ENCODE measurements at regions not wholly inside any gene's neighbourhood (a gene's known extent, or its start where the extent isn't known, plus 50 kb on each side); places are given as distances from the start of the nearest gene placed in this dataset.

GRCh38 chr20:11162026-11162775, 488.4 kb upstream of the JAG1 start:
- TF ChIP-seq EZH2 (optimal IDR thresholded peaks at IDR 0.05; ENCODE audit: low read depth, low read length) (no peak), CTCF (IDR thresholded peaks at IDR 0.05; ENCODE audit: low read length) (no peak), EZH2phosphoT487 (IDR thresholded peaks at IDR 0.05; ENCODE audit: low read length) (no peak)

GRCh38 chr20:11165789-11166188, 492.0 kb upstream of the JAG1 start:
- Histone ChIP-seq H3K79me2 (ENCODE audit: low read length) (no peaks in the 10 kb centered on the region), H3K9me2 (replicated peaks; ENCODE audit: insufficient read depth, low read length) (no peaks in the 10 kb centered on the region), H3K4me1 (ENCODE audit: low read length) (no peaks in the 10 kb centered on the region), H3K27me3 (replicated peaks; ENCODE audit: insufficient read depth, low read length) (no peaks in the 10 kb centered on the region), H3K27ac (ENCODE audit: low read length) (no peak overlapping the region), H3K4me2 (ENCODE audit: low read depth, low read length) (no peak overlapping the region), H3K9ac (ENCODE audit: low read length) (no peak overlapping the region), H3F3A (ENCODE audit: insufficient read depth, low read length) (no peaks in the 10 kb centered on the region), H2AFZ (ENCODE audit: low read length) (no peak overlapping the region), H3K4me3 (ENCODE audit: low read length) (no peak overlapping the region), H4K20me1 (ENCODE audit: insufficient read depth, low read length) (no peaks in the 10 kb centered on the region), H3K9me3 (replicated peaks; ENCODE audit: insufficient read depth, low read length) (no peaks in the 10 kb centered on the region), H3K36me3 (replicated peaks; ENCODE audit: insufficient read depth, low read length) (no peaks in the 10 kb centered on the region)
- TF ChIP-seq EZH2 (optimal IDR thresholded peaks at IDR 0.05; ENCODE audit: low read depth, low read length) (no peak), CTCF (IDR thresholded peaks at IDR 0.05; ENCODE audit: low read length) (no peak), EZH2phosphoT487 (IDR thresholded peaks at IDR 0.05; ENCODE audit: low read length) (no peak)
- DNase-seq: no peak

More at GRCh38 chr20:11162026-11162775, 488.4 kb upstream of the JAG1 start:
- Histone ChIP-seq H3K36me3 (replicated peaks; ENCODE audit: insufficient read depth, low read length) (no peaks in the 10 kb centered on the region), H3K9me2 (replicated peaks; ENCODE audit: insufficient read depth, low read length) (no peaks in the 10 kb centered on the region), H3K79me2 (ENCODE audit: low read length) (no peaks in the 10 kb centered on the region), H2AFZ (ENCODE audit: low read length) (no peak overlapping the region), H3K9me3 (replicated peaks; ENCODE audit: insufficient read depth, low read length) (no peaks in the 10 kb centered on the region), H3K4me1 (ENCODE audit: low read length) (no peaks in the 10 kb centered on the region), H3K9ac (ENCODE audit: low read length) (no peak overlapping the region), H3K27me3 (replicated peaks; ENCODE audit: insufficient read depth, low read length) (no peaks in the 10 kb centered on the region), H3K4me2 (ENCODE audit: low read depth, low read length) (no peak overlapping the region), H4K20me1 (ENCODE audit: insufficient read depth, low read length) (no peaks in the 10 kb centered on the region), H3K4me3 (ENCODE audit: low read length) (no peak overlapping the region), H3K27ac (ENCODE audit: low read length) (no peak overlapping the region), H3F3A (ENCODE audit: insufficient read depth, low read length) (no peaks in the 10 kb centered on the region)
- DNase-seq: no peak

- no peak for DNase-seq
- Histone ChIP-seq H4K20me1 (ENCODE audit: insufficient read depth, low read length) (no peaks in the 10 kb centered on the region), H3K9me3 (replicated peaks; ENCODE audit: insufficient read depth, low read length) (no peaks in the 10 kb centered on the region), H3K9ac (ENCODE audit: low read length) (no peak overlapping the region), H3K4me3 (ENCODE audit: low read length) (no peak overlapping the region), H3K9me2 (replicated peaks; ENCODE audit: insufficient read depth, low read length) (no peaks in the 10 kb centered on the region), H3K27me3 (replicated peaks; ENCODE audit: insufficient read depth, low read length) (no peaks in the 10 kb centered on the region), H3F3A (ENCODE audit: insufficient read depth, low read length) (no peaks in the 10 kb centered on the region), H3K4me2 (ENCODE audit: low read depth, low read length) (no peak overlapping the region), H3K79me2 (ENCODE audit: low read length) (no peaks in the 10 kb centered on the region), H3K36me3 (replicated peaks; ENCODE audit: insufficient read depth, low read length) (no peaks in the 10 kb centered on the region), H3K27ac (ENCODE audit: low read length) (no peak overlapping the region), H3K4me1 (ENCODE audit: low read length) (no peaks in the 10 kb centered on the region), H2AFZ (ENCODE audit: low read length) (no peak overlapping the region)
- no peak for TF ChIP-seq CTCF (IDR thresholded peaks at IDR 0.05; ENCODE audit: low read length)
- no peak for TF ChIP-seq EZH2 (optimal IDR thresholded peaks at IDR 0.05; ENCODE audit: low read depth, low read length)
Observed at GRCh38 chr20:11166712-11167111, 492.9 kb upstream of the JAG1 start.
